ENCODE measurements at regions not wholly inside any gene's neighbourhood (a gene's known extent, or its start where the extent isn't known, plus 50 kb on each side); places are given as distances from the start of the nearest gene placed in this dataset.

GRCh38 chr2:111659361-111660333, 224.3 kb downstream of the ANAPC1 start:
- H3K36me3 ChIP-seq (ENCODE audit: low read depth, missing control alignments), result no peaks in the 10 kb centered on the region
- H3K4me1 ChIP-seq, result no peaks in the 10 kb centered on the region
- no peaks in the 10 kb centered on the region for H3K27me3 ChIP-seq
- intact Hi-C loops (cut with DNase I; ENCODE audit: low total_unique reads), result no loop called here
- no peak for TF ChIP-seq CTCF (IDR thresholded peaks at IDR 0.05)
- TF ChIP-seq POLR2A (IDR thresholded peaks at IDR 0.05), result no peak
- DNase-seq, result no peak
- no peak overlapping the region for H3K4me3 ChIP-seq
- H3K27ac ChIP-seq, result no peak overlapping the region
- WGBS, 2 donors, result 89% methylated on average over 13 of the region's 13 CpGs
- no peaks in the 10 kb centered on the region for H3K9me3 ChIP-seq

- Histone ChIP-seq H3K27me3 (no peaks in the 10 kb centered on the region), H3K4me1 (no peaks in the 10 kb centered on the region), H3K36me3 (ENCODE audit: low read depth, missing control alignments) (no peaks in the 10 kb centered on the region), H3K27ac (no peak overlapping the region), H3K9me3 (no peaks in the 10 kb centered on the region), H3K4me3 (no peak overlapping the region)
- intact Hi-C loops (cut with DNase I; ENCODE audit: low total_unique reads), result no loop called here
- WGBS, 2 donors, result 94 to 95% methylated on average over 5 of the region's 5 CpGs
- TF ChIP-seq CTCF (IDR thresholded peaks at IDR 0.05) (no peak), POLR2A (IDR thresholded peaks at IDR 0.05) (no peak)
- DNase-seq, result no peak
Observed at GRCh38 chr2:111660811-111661210, 223.2 kb downstream of the ANAPC1 start.

- no peak for DNase-seq
- H3K4me3 ChIP-seq, result no peak overlapping the region
- no peaks in the 10 kb centered on the region for H3K4me1 ChIP-seq
- no peaks in the 10 kb centered on the region for H3K36me3 ChIP-seq (ENCODE audit: low read depth, missing control alignments)
- intact Hi-C loops (cut with DNase I; ENCODE audit: low total_unique reads), result no loop called here
- H3K27ac ChIP-seq, result no peak overlapping the region
- TF ChIP-seq CTCF (IDR thresholded peaks at IDR 0.05) (no peak), POLR2A (IDR thresholded peaks at IDR 0.05) (no peak)
- WGBS, 2 donors, result 95 to 98% methylated on average over 7 of the region's 7 CpGs
- H3K27me3 ChIP-seq, result no peaks in the 10 kb centered on the region
- no peaks in the 10 kb centered on the region for H3K9me3 ChIP-seq
Observed at GRCh38 chr2:111661286-111661940, 222.6 kb downstream of the ANAPC1 start.

- H3K36me3 ChIP-seq (ENCODE audit: low read depth, missing control alignments), result no peaks in the 10 kb centered on the region
- H3K27ac ChIP-seq, result no peak overlapping the region
- intact Hi-C loops (cut with DNase I; ENCODE audit: low total_unique reads), result no loop called here
- H3K4me3 ChIP-seq, result no peak overlapping the region
- no peaks in the 10 kb centered on the region for H3K27me3 ChIP-seq
- no peak for TF ChIP-seq CTCF (IDR thresholded peaks at IDR 0.05)
- no peak for TF ChIP-seq POLR2A (IDR thresholded peaks at IDR 0.05)
- 52 to 70% methylated on average over 6 of the region's 6 CpGs for WGBS, 2 donors
- H3K4me1 ChIP-seq, result no peaks in the 10 kb centered on the region
- no peaks in the 10 kb centered on the region for H3K9me3 ChIP-seq
- DNase-seq, result no peak
Observed at GRCh38 chr2:111662039-111662770, 221.8 kb downstream of the ANAPC1 start.
